Stimulated activated naive CD8-positive, alpha-beta T cell treated with anti-CD3 and anti-CD28 coated beads, Interleukin-15, Interleukin-2, amounts not matched to agents 100 ng/mL and 50 ng/mL, for 24 hours (primary cell): ENCODE measurements at regions not wholly inside any gene's neighbourhood (a gene's known extent, or its start where the extent isn't known, plus 50 kb on each side); places are given as distances from the start of the nearest gene placed in this dataset.

Experiments used
- H3K27ac Mint-ChIP-seq: one replicate; pipeline ENCODE4 v1.8.0; 2021; ENCODE audit warnings: mild to moderate bottlenecking, mixed read lengths
- H3K27me3 Mint-ChIP-seq: one replicate; pipeline ENCODE4 v1.8.0; 2021; ENCODE audit warnings: mixed read lengths
- H3K36me3 Mint-ChIP-seq: one replicate; pipeline ENCODE4 v1.8.0; 2021; ENCODE audit warnings: low read depth, mixed read lengths
- H3K4me1 Mint-ChIP-seq: one replicate; pipeline ENCODE4 v1.8.0; 2021; ENCODE audit warnings: low read depth, mixed read lengths
- H3K4me3 Mint-ChIP-seq: one replicate; pipeline ENCODE4 v1.8.0; 2021; ENCODE audit warnings: mild to moderate bottlenecking, mixed read lengths
- H3K9me3 Mint-ChIP-seq: one replicate; pipeline ENCODE4 v1.8.0; 2021; ENCODE audit warnings: mixed read lengths

GRCh38 chr22:47610281-47610680 is 847.8 kb downstream of the TBC1D22A start:
- no peaks in the 10 kb centered on the region for H3K4me1 Mint-ChIP-seq
- no peak overlapping the region for H3K27ac Mint-ChIP-seq
- H3K36me3 Mint-ChIP-seq: no peaks in the 10 kb centered on the region
- no peaks in the 10 kb centered on the region for H3K9me3 Mint-ChIP-seq
- H3K27me3 Mint-ChIP-seq: no peaks in the 10 kb centered on the region
- no peak overlapping the region for H3K4me3 Mint-ChIP-seq

GRCh38 chr22:47609653-47610052 is 847.2 kb downstream of the TBC1D22A start:
- Mint-ChIP-seq H3K4me3 (no peak overlapping the region), H3K4me1 (no peaks in the 10 kb centered on the region), H3K9me3 (no peaks in the 10 kb centered on the region), H3K27ac (no peak overlapping the region), H3K36me3 (no peaks in the 10 kb centered on the region), H3K27me3 (no peaks in the 10 kb centered on the region)

DNA sequence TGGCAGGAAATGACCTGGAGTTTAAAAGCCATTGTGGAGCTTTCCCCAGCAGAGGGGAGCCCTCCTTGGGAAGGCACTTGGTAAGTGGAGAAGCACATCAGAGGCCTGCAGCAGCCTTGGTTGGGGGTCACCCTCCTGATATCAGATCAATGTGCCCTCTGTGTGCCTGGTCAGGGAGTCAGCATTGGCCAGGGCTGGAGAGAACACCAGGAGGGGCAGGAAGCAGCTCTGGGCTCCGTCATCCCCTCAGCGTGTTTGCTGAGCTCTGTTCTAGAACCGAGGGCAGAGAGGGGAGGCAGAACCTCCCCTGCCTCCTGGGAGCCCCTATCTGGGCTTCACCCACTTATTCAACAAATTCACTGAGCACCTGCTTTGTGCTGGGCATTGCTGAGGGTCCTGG is 846.0 kb downstream of the TBC1D22A start:
- Mint-ChIP-seq H3K27me3 (no peaks in the 10 kb centered on the region), H3K4me1 (no peaks in the 10 kb centered on the region), H3K9me3 (no peaks in the 10 kb centered on the region), H3K4me3 (no peak overlapping the region), H3K36me3 (no peaks in the 10 kb centered on the region), H3K27ac (no peak overlapping the region)

- Mint-ChIP-seq H3K27me3 (no peaks in the 10 kb centered on the region), H3K9me3 (no peaks in the 10 kb centered on the region), H3K36me3 (no peaks in the 10 kb centered on the region), H3K4me3 (no peak overlapping the region), H3K4me1 (no peaks in the 10 kb centered on the region), H3K27ac (no peak overlapping the region)
These were observed 845.0 kb downstream of the TBC1D22A start for GRCh38 chr22:47607486-47607885.

- Mint-ChIP-seq H3K36me3 (no peaks in the 10 kb centered on the region), H3K4me1 (no peaks in the 10 kb centered on the region), H3K27me3 (peaks cover 7% of the 10 kb centered on the region), H3K9me3 (no peaks in the 10 kb centered on the region), H3K27ac (no peak overlapping the region), H3K4me3 (no peak overlapping the region)
These were observed 844.0 kb downstream of the TBC1D22A start for GRCh38 chr22:47606426-47606825.

DNA sequence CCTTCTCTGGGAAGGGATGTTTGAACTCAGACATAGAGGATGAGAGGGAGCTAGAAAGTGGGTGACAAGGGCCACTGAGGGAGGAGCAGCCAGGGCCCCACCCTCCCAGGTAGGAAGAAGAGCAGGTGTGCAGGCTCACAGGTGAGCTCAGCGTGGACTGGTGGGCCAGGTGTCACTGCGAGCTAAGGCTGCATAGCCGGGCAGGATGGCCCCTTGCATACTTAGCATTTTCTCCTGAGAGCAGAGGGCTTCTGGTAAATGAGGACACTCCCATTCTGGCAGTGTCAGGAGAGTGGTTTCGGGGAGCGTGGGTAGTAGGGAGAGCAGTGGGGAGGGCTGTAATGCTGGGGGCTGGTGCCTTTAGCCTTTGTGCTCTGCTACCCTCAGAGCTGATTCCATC is 843.4 kb downstream of the TBC1D22A start:
- no peak overlapping the region for H3K27ac Mint-ChIP-seq

DNA sequence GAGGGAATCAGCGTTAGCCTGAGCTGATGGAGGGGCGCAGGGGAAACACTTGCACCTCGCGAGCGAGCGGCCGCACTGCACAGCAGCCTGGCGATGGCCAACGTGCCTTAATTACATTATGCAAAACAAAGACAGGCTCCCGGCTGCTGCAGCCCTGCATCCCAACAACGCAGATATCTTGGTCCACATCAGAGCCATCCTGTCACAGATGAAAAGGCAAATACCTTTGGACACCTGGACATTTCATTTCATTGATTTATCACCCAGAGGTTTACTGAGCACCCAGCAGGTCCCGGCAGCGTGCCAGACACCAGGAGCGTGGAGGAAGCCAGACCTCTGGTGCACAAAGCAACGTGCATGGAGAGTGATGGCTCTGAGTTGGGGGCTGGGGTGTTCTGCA is 843.0 kb downstream of the TBC1D22A start:
- no peak overlapping the region for H3K4me3 Mint-ChIP-seq
- no peaks in the 10 kb centered on the region for H3K4me1 Mint-ChIP-seq
- H3K9me3 Mint-ChIP-seq: no peaks in the 10 kb centered on the region
- peaks cover 7% of the 10 kb centered on the region for H3K27me3 Mint-ChIP-seq
- H3K27ac Mint-ChIP-seq: no peak overlapping the region
- no peaks in the 10 kb centered on the region for H3K36me3 Mint-ChIP-seq

More for the DNA sequence above, 843.4 kb downstream of the TBC1D22A start:
- Mint-ChIP-seq H3K9me3 (no peaks in the 10 kb centered on the region), H3K4me3 (no peak overlapping the region), H3K27me3 (peaks cover 7% of the 10 kb centered on the region), H3K36me3 (no peaks in the 10 kb centered on the region), H3K4me1 (no peaks in the 10 kb centered on the region)

DNA sequence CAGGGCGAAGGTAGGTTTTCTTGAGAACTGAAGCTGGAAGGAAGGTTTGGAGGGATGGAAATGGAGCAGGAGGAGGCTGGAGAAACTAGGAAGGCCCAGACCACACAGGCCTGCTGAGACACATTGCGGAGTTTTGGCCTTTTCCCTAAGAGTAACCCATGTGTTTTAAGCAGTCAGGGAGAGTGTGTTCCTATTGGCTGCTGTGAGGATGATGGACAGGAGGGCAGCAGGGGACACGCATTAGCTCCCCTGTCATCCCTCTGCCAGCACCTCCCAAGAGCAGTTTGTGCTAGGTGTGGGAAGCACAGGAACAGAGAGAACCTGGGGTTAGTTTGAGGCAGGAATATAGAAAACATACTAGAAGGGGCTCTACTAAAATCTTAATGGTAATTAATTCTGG is 842.1 kb downstream of the TBC1D22A start:
- Mint-ChIP-seq H3K36me3 (no peaks in the 10 kb centered on the region), H3K4me3 (no peak overlapping the region), H3K9me3 (no peaks in the 10 kb centered on the region), H3K4me1 (no peaks in the 10 kb centered on the region), H3K27me3 (peaks cover 11% of the 10 kb centered on the region), H3K27ac (no peak overlapping the region)

DNA sequence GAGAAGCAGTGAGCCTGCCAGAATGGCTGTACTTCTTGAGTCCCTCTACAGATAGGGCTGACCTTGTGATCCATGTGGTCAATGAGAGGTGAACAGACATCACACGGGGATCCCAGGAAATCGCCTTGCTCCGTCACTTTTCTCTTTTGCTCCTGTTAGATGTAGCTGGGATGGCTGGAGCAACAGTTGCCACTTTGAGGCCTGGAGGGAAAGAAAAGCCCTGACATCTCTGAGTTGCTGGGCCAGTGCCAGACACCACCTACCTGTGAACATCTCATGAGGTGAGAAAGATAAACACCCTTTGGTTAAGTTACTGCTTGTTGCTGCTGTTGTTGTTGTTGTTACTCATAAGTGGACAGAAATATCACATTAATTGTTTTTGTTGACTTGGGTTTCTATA is 840.3 kb downstream of the TBC1D22A start:
- peaks cover 12% of the 10 kb centered on the region for H3K27me3 Mint-ChIP-seq
- no peaks in the 10 kb centered on the region for H3K9me3 Mint-ChIP-seq
- H3K27ac Mint-ChIP-seq: no peak overlapping the region
- H3K4me3 Mint-ChIP-seq: no peak overlapping the region
- no peaks in the 10 kb centered on the region for H3K4me1 Mint-ChIP-seq
- no peaks in the 10 kb centered on the region for H3K36me3 Mint-ChIP-seq

GRCh38 chr22:47601666-47602065 is 839.2 kb downstream of the TBC1D22A start:
- Mint-ChIP-seq H3K4me1 (no peaks in the 10 kb centered on the region), H3K27me3 (peaks cover 12% of the 10 kb centered on the region), H3K27ac (no peak overlapping the region), H3K9me3 (no peaks in the 10 kb centered on the region), H3K4me3 (no peak overlapping the region), H3K36me3 (no peaks in the 10 kb centered on the region)

DNA sequence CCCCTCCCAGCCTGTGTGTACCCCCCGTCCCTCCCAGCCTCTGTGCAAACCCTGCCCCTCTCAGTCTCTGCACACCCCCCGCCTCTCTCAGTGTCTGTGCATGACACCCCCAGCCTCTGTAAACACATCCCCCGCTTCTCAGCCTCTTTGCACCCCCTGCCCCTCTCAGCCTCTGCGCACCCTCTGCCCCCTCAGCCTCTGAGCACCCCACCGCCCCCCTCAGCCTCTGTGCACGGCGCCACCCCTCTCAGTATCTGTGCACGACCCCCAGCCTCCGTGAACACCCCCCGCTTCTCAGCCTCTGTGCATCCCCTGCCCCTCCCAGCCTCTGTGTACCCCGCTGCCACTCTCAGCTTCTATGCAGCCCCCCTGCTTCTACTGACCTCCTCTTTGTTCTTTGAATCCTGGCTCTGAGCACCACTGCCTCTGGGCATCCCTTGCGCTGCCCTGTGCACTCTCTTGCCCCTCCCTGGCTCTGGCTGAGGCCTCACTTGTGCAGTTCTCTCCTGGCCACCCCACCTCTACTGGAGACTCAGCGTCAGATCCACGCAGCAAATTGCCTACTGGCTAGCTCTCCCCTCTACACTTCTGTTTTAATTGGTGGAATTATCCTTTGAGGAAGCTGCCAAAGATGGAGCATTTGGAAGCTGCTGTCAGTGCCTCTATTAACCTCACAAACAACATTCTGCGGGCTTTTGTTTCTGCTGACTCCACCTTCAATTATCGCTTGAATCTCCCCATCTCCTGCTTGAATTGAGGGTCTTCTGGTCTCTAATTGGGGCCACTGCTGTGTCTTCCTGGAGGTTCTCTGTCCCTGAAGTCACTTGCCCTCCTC is 838.6 kb downstream of the TBC1D22A start:
- no peaks in the 10 kb centered on the region for H3K4me1 Mint-ChIP-seq
- peaks cover 12% of the 10 kb centered on the region for H3K27me3 Mint-ChIP-seq
- H3K4me3 Mint-ChIP-seq: no peak overlapping the region
- no peak overlapping the region for H3K27ac Mint-ChIP-seq
- H3K9me3 Mint-ChIP-seq: no peaks in the 10 kb centered on the region
- H3K36me3 Mint-ChIP-seq: no peaks in the 10 kb centered on the region

GRCh38 chr22:47600281-47600680 is 837.8 kb downstream of the TBC1D22A start:
- Mint-ChIP-seq H3K27ac (no peak overlapping the region), H3K27me3 (peaks cover 12% of the 10 kb centered on the region), H3K4me3 (no peak overlapping the region), H3K4me1 (no peaks in the 10 kb centered on the region), H3K9me3 (no peaks in the 10 kb centered on the region), H3K36me3 (no peaks in the 10 kb centered on the region)

DNA sequence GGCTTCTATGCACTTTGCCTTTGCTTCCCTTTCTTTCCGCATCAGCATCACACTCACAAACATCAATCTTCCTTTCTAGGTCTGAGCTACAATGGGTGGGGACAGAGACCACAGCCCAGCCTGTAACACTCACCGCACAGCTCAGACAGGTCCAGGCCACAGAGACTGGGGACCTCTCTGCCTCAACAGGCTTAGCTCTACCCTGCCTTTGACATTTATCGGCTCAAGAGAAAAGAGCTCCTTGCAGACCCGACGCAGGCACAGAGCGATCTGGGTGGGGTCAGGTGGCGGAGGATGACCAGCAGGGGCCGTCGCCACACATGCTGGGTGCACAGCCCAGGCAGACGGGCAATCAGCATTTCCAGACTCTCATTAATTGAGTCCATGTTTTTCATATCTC is 837.3 kb downstream of the TBC1D22A start:
- Mint-ChIP-seq H3K36me3 (no peaks in the 10 kb centered on the region), H3K9me3 (no peaks in the 10 kb centered on the region), H3K27ac (no peak overlapping the region), H3K4me3 (no peak overlapping the region), H3K27me3 (peaks cover 12% of the 10 kb centered on the region), H3K4me1 (no peaks in the 10 kb centered on the region)

GRCh38 chr22:47598864-47599263 is 836.4 kb downstream of the TBC1D22A start:
- Mint-ChIP-seq H3K4me1 (no peaks in the 10 kb centered on the region), H3K36me3 (no peaks in the 10 kb centered on the region), H3K9me3 (no peaks in the 10 kb centered on the region), H3K27ac (no peak overlapping the region), H3K4me3 (no peak overlapping the region), H3K27me3 (peaks cover 12% of the 10 kb centered on the region)

DNA sequence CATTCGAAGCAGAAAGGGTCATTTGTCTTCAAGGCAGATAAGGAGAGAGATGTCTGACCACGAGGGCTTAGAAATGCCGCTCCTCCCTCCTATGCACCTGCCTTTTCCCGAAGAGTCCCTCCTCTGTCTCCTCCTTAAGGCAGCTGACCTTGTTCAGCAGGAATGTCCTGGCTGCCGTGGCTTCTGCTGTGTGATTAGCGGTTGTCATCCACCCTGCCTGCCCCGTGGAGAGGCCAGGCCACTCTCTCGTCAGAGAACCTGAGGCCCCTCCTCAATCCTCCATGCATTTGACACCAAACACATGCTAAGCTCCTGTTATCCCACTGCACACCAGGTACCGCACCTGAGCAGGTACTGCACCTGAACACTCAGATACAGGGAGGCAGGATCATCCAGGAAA is 834.6 kb downstream of the TBC1D22A start:
- no peaks in the 10 kb centered on the region for H3K9me3 Mint-ChIP-seq
- H3K36me3 Mint-ChIP-seq: no peaks in the 10 kb centered on the region
- peaks cover 10% of the 10 kb centered on the region for H3K27me3 Mint-ChIP-seq
- no peak overlapping the region for H3K4me3 Mint-ChIP-seq
- H3K27ac Mint-ChIP-seq: no peak overlapping the region
- no peaks in the 10 kb centered on the region for H3K4me1 Mint-ChIP-seq

- no peaks in the 10 kb centered on the region for H3K9me3 Mint-ChIP-seq
- peaks cover 5% of the 10 kb centered on the region for H3K27me3 Mint-ChIP-seq
These were observed 833.8 kb downstream of the TBC1D22A start for GRCh38 chr22:47596176-47596690.

More at GRCh38 chr22:47596176-47596690, 833.8 kb downstream of the TBC1D22A start:
- Mint-ChIP-seq H3K4me1 (no peaks in the 10 kb centered on the region), H3K4me3 (no peak overlapping the region), H3K36me3 (no peaks in the 10 kb centered on the region), H3K27ac (no peak overlapping the region)
